ENCODE measurements at regions not wholly inside any gene's neighbourhood (a gene's known extent, or its start where the extent isn't known, plus 50 kb on each side); places are given as distances from the start of the nearest gene placed in this dataset.

DNA sequence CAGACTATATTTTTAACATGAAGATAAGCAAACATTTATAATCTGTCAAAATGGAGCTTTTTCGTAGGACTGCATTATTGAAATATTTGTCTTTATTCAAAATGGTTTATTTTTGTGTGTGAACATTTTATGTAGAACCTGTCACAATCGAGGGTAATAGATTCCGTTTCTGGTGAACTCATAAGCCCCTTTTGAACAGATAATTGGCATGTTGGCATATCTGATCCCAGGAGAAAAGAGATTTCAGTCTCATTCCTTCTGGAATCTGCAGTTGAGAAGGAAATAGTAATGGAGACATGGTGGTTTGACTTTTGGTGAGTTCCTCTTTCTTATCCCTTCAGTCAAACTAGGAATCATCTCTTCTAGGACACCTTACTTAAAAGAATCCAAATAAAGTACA lies 427.9 kb upstream of the B3GALT2 start:
- no peak for DNase-seq (ENCODE audit: low read depth in 2 of 2)

DNA sequence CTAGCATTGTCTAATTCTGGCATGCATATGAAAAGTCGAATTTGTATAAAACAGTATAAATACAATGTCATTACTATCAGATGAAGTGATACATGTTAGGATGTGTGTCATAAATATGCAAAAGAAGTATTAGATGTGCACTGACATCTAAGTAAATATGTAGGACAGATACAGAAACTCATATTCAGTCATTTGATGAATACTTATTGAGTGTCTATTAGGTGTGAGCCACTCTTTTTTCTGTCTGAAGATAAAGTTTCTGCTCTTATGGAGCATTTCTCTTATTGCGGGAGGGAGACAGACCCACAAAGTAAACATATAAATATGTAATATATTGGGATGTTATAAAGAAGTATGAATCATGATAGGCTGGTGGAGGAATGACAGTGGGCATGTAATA lies 426.6 kb upstream of the B3GALT2 start:
- no peak for DNase-seq (ENCODE audit: low read depth in 2 of 2)

DNA sequence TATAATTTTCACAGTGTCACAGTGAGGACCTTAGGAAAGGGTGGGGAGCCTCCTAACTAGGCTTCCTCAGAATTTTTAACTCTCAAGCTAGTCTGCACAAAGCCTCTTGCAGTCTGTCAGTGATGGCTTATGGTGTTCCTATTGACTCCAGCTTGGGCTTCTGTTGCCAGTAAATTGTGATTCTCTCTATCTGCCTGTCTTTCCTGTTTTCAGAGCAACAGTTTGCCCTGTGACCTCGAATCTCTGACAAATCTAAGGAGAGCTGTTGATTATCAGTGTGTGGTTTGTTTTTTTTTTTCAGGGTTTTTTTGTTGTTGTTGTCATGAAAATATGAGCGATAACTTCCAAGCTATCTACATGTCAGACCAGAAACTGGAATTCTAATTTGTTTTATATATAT lies 423.2 kb upstream of the B3GALT2 start:
- DNase-seq (ENCODE audit: low read depth in 2 of 2): no peak

DNA sequence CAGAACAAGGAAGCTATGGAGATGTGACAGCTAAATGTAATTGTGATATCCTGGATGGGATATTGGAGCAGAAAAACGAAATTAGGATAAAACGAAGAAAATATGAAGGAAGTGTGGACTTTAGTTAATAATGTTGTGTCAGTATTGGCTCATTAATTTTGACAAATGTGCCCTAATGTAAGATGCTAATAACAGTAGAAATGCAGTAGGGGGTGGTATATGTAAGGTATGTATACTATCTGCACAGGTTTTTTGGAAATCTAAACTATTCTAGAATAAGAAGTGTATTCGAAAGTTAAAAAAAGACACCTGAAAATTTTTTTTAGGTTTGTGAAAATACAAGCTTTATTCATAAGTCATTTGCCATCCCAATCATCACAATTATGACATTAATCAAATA lies 421.4 kb upstream of the B3GALT2 start:
- DNase-seq (ENCODE audit: low read depth in 2 of 2): no peak

DNA sequence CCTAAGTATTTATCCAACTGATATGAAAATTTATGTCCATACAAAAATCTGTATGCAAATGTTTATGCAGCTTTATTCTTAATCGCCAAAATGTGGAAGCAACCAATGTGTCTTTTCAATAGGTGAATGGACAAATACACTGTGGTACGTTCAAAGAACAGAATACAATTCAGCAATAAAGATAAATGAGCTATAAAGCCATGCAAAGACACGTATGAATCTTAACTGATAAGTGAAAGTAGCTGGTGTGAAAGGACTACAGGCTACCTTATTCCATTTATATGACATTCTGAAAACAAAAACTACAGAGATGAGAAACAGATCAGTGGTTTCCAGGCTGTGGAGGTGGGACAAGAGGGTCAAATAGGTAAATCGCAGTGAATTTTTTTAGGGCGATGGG lies 419.6 kb upstream of the B3GALT2 start:
- DNase-seq (ENCODE audit: low read depth in 2 of 2): no peak

DNA sequence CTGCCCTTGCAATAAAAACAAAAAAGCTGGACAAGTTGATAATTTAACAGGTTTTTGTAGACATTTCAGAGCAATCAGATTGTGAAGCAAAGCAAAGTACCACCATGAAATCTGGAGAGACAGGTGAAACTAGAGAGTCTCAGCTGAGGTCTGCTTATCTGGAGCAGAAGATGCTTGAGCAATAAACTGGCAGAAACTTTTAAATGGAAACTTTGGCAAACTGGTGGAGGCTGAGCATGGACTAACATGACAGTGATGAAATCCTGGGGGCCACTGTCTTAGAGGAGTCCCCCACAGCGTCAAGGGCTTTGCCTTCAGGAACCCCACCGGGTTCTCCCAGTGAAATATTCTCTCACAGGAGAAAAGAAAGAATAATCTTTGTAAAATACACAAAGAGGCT lies 416.3 kb upstream of the B3GALT2 start:
- DNase-seq (ENCODE audit: low read depth in 2 of 2): no peak

DNA sequence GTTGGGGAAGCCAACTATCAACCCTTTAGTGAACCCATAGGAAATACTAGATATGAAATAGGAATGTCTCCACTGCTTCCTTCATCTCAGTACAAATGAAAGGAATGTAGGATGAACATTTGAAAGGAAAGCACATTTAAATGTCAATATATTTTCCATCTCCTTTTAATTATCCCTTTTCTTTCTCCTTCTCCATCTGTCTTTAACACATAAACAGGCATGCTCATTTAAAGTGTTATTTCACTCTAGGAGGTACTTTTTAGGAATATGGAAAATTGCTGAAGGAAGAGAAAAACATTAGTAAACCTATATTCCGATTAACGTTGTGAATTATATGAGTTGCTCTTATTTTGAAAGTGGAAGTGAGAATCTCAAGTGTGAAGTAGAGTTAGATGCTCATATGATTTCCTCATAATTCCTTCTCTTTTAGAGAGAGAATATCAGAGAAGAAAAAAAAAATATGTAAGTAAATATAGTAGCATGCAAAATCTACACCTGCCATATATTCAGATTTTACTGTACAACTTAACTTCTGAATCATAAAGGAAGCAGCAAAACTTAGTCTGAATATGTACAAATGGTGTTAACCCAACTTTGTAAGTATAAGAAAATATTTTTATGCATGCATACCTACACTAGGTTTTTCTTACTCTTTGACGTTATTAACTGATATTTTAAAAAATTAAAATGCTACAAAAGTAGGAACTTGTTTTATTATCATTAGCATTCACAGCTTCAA lies 406.9 kb upstream of the B3GALT2 start:
- no peak for DNase-seq (ENCODE audit: low read depth in 2 of 2)

DNA sequence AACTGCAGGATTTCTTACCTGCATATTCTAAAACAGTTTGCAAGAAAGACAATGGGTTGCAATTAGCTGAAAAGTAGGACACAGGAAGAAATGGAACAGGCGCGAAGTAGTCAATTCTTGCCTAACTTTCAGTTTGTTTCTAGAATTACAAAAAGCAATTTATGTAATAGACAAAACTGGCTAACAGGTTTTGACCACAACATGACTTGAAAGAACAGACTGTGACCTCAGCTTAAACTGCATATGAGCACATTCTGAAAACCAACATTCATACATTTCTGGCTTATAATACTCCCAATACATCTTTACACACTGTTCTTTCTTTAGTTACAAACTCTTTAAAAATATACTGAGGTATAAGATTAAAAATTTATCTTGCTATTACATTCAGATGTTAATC lies 405.9 kb upstream of the B3GALT2 start:
- DNase-seq (ENCODE audit: low read depth in 2 of 2): no peak

DNA sequence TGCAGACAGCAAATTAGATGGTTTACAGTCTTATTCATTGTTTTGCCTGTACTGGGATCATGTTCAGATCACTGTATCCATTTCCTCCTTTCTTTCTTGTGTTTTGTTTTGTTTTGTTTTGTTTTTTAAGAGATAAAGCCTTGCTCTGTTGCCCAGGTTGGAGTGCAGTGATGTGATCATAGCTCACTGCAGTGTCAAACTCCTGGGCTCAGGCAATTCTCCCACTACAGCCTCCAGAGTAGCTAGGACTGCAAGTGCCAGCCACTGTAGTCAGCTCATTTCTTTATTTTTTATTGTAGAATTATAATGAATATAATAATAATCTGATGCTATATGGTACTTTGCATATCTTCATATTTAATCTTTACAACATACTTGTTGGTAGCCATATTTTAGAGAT lies 403.7 kb upstream of the B3GALT2 start:
- DNase-seq (ENCODE audit: low read depth in 2 of 2): no peak

DNA sequence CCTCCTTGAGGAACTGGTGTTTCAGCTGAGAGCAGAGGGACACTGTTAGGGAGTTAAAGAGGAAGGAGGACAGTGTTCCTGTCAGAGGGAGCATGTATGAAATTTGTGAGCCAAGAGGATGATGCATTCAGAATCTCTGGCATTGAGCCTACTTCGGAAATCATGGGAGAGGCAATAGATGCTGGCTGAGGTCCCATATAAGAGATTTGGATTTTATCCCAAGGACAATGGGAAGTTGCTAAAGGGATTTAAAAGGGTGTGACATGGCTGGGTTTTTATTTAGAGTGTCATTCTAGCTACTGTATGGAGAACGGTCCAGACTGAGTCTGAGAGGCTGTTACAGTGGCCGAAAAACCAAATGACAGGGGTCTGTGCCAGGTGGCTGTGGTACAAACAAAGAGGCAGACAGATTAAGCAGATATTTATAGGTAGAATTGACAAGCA lies 403.2 kb upstream of the B3GALT2 start:
- no peak for DNase-seq (ENCODE audit: low read depth in 2 of 2)

DNA sequence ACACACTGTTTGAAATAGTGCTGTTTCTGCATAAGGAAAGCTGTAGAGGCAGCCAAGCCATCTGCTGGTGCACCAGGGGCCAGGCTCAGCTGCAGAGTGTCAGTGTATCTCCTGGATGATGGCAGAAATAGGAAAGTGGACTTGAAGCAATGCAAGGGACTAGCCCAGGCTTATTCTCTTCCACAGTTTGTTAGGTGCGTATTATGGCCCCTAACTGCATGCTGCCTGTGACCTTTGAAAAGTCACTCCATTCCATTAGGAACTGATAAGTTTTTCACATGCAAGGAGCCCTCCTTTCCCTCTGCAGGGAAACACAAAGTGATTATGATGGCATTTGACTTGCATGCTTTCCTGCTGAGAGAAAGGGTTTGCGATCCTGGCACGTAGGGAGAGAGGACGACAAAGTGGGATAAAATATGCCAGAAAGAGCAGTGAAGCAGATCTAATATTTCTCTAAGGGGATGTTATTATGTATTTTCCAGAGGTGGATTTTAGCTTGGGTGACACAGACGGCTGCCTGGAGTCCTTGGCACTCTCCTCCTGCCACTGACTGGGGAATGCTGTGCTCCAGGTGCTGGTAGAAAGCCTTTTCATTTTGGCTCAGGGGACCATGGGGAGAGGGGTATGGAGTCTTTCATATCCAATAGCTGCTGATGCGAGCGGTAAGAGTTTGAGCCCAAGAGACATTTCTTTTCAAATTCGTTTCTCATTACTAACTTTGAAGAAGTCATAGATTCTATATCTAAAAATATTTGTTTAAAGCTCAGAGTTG lies 402.1 kb upstream of the B3GALT2 start:
- DNase-seq (ENCODE audit: low read depth in 2 of 2): no peak

DNA sequence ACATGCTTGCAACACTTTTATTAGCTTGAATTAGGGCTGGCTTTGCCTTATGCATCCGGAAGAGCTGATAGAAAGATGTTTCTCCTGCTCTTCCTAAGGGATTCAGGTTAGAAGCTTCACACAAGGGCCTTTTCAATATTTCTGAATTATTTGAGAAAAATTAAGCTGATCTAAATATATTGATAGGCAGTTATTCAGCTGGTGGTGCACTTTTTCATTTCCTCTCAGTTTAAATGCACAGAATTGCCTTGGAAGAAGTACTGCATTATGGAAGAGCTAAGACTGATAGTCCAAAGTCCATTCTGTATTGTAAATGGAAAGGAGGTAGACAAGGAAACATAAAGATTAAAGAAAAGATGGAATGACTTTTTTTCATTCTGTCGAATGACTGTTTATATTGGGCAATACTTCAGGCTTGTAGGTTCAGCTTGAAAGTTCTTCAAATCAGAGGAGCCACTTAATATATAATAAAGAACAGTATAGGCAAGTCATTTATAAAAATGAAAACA lies 398.4 kb upstream of the B3GALT2 start:
- no peak for DNase-seq (ENCODE audit: low read depth in 2 of 2)

DNA sequence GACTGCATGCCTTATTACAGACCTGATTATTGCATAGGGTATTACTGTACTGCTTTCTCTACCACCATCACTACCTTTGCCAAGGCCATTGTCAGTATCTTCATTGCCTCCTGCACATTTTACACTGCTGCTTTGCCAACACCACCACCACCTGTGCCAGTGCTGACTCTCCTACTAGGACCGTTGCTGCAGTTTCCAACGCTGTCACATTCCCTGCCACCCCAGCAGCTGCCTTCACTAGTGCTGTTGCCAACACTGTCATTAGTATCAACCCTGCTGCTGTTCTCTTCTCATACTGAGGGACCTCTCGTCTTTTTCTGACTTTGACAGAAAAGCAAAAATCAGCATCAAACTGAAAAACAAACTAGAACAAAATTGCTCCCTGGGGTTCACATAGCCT lies 394.9 kb upstream of the B3GALT2 start:
- DNase-seq (ENCODE audit: low read depth in 2 of 2): no peak

DNA sequence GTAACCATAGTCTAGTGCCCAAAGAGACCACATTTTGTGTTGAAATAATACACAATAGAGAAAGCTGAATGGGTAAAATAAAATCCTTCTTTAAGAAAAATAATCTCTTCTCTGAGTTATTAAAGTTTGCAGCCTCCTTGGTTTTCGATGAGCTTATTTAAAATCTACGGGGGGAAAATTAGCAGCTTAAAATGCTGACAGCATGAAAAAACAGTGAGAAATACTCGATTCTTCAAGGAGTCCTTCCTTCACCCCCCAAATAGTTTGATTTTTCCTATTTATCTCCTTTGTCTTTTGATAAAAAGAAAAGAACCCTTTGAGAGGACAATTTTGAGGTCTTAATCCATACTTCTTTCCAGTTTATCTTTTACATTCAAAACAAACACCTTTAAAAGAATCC lies 394.0 kb upstream of the B3GALT2 start:
- no peak for DNase-seq (ENCODE audit: low read depth in 2 of 2)

DNA sequence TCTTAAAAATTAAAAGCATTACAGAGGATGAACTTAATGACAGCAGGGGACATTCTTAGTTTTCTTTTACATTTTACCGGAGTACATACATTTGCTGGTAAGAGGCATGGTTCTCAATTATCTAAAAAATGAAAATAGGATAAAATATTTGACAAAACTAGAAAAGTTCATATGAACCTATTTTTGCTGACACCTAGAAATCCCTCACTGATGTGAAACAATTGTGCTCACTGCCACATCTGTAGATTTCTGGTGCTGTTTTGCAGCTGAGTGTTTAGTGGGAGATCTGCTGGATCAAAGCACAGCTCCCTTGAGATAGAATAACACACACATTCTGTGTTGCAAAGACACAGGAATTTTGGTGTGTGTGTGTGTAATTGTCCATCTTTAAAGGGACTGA lies 392.9 kb upstream of the B3GALT2 start:
- DNase-seq (ENCODE audit: low read depth in 2 of 2): no peak

DNA sequence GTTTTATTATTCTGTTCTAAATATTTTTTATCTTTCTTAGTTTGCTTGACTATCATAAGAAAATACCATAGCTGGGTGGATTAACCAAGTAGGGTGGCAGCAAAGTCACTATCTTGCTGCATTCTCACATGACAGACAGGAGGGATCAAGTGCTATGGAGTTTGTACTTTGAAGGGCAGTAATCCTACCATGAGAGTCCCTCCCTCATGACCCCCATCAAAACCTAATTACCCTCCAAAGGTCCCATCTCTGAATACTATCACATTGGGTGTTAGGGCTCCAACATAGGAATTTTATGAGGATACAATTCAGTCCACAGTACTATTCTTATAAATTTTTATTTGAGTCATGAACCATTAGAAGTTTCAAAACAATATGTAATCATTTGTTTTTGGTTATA lies 388.5 kb upstream of the B3GALT2 start:
- DNase-seq (ENCODE audit: low read depth in 2 of 2): no peak

DNA sequence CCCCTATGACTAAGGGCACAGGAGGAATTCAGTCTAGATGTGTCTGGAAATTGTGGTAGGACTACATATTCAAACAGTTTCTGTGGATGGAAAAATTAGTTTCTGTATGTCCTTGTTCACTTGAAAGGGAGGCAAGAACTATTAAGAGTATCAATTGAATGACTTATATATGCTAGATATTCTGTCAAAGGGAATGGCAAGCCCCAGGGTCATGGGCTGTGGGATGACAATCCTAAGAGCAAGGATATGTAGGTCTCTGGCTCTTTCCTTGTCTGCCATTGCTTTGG lies 383.5 kb upstream of the B3GALT2 start:
- DNase-seq (ENCODE audit: low read depth in 2 of 2): no peak

DNA sequence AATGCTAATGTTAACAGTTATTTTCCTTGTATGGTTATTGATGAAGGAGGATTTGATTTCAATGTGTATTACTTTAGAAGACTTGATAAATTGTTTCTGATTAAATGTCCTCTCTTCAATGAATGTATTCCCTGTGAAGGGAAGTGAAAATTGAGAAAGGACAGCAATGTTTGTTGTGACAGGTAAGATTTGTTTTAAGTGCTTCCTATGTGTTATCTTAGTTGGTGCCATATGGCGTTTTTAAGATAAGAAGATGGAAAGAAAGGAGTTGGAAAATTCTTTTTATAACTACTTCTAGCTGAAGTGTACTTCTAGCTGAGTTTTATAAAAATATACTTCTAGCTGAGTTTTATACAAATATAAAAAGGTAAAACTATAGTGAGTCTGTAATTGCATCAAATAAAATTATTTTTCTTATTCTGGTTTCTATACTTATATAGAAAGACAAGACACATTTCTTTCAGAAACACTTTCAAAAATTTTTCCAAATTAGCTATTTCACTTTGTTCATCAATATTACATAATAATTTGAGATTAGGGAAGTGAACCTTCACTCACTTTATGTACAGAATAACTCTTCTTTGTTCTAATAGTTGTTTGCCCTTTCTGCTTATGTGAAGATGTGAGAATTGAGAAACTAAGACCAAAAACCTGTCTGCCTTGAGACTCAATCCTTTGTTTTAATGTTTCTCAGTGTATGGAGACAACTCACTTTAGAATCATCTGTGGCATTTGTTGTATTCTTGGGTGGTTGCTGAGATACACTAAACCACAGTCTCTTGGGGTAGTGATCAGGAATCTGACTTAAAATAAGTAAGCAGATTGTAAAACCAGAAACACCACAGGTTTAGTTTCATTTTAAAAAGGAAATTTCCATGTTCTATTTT lies 382.9 kb upstream of the B3GALT2 start:
- DNase-seq (ENCODE audit: low read depth in 2 of 2): no peak

DNA sequence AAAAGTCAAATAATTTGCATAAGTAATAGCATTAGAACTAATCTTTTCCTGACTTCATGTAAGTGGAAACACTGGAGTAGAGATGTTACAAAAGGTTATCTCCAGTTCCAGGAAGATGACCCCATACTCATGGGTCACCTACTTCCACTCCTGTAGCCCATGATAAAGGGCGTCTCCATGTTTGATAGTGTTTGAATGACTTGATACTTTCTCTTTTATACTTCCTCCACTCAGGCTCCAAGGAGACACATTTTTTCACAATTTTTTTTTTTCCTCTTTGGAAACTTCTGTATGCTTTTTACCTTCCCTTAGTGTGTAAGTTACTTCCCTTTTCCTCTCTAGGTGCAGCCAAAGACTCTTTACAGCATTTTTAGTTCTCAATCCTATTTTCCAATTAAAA lies 382.1 kb upstream of the B3GALT2 start:
- DNase-seq (ENCODE audit: low read depth in 2 of 2): no peak

DNA sequence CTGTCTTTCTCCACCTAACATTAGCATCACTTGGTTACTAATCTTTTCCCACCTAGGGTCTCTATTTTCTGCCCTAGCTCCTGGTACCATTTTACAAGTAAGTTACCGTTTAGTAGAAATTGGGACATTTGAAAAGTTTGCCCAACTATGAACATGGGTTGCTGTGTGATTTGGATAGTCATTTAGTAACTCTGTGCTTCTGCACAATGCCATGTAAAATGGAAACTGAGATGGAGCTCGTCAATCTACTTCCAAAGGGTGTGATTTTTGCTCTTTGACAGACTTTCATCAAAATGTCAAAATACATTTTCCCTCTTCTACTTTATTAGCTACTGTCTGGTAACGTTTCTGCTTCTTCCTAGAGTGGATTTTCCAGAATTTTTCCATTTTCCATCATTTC lies 381.5 kb upstream of the B3GALT2 start:
- DNase-seq (ENCODE audit: low read depth in 2 of 2): no peak

DNA sequence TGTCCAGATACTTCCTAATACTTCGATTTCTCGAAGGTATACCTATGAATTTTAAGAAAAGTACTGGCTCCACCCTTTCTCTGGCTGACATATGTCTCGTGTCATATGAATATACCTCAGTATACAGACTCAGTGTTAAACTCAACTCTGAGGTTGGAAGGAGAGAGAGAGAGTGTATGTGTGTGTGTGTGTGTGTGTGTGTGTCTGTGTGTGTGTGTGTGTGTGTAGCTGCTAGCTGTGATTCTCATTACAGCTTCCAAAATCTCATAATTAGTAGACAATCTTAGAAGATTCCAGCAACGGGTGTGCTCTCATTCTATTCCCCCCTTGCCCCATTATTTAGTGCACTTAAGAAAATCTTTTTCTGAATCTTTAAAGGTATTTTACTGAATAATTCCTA lies 380.3 kb upstream of the B3GALT2 start:
- no peak for DNase-seq (ENCODE audit: low read depth in 2 of 2)

DNA sequence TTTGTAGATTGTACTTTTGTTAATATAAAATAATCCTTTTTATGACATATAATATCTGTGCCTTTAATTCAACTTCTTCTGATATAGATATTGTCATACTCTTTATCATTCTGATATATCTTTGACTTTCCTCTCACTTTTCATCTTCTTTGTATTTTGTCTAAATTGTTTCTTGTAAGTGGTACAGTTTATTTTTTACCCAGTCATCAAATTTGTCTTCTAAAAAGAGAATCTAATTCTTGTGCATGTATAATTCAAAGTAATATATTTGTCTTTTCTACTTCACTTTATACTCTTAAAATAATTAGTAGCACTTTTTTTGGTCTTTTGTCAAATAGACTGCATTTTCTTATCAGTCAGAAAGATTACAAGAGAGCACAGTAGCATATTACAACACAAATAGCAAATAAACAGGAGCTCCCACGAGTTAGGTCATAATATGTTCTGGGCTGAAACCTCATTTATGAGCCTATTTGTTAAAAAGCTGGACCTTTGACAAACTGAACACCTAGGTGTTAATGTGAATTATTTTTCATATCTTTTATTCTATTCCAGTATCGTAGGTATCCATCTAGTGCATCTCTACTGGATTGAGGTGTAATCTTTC lies 379.7 kb upstream of the B3GALT2 start:
- no peak for DNase-seq (ENCODE audit: low read depth in 2 of 2)
